Endothelial cell of umbilical vein (primary cell): ENCODE measurements at regions not wholly inside any gene's neighbourhood (a gene's known extent, or its start where the extent isn't known, plus 50 kb on each side); places are given as distances from the start of the nearest gene placed in this dataset.
"Not testable (repeated sequence)": the region's sequence is repeated elsewhere in the genome, so short reads cannot be mapped to it uniquely, and the experiment has no call there.

Experiments
- BruUV-seq: library from RNA; stranded (reverse); fragments of 400-500 nt; replicated peaks from 2 replicates; lab custom pipeline; 2021; lab: Mats Ljungman, UMichigan
- CTCF ChIA-PET: fragments of 300-600, 350-600 bp; sonication (Branson Sonifier 250); formaldehyde crosslinking; loops from one replicate; lab custom pipeline; 2021; ENCODE audit warnings: antibody characterized with exemption, inconsistent platforms; lab: Charles Lee
- POLR2A ChIA-PET: fragments of 300-600, 350-600 bp; sonication (Branson Sonifier 250); formaldehyde crosslinking; loops from one replicate; lab custom pipeline; 2021; ENCODE audit warnings: antibody characterized with exemption, inconsistent platforms; lab: Charles Lee
- DNase-seq: peaks from one replicate; pipeline ENCODE4 v3.0.0-alpha.2; 2011; ENCODE audit warnings: low read depth, low spot score
- FAIRE-seq: peaks from 2 replicates; lab custom pipeline; 2011; peaks lifted over from hg19 to GRCh38; lab: Jason Lieb, UNC
- H2AFZ ChIP-seq: 2 replicates; pipeline ENCODE4 v1.6.0; 2012; ENCODE audit warnings: low read depth, low read length, control low read depth, inconsistent platforms
- H3K27ac ChIP-seq: 2 replicates; pipeline ENCODE4 v1.5.1; 2011; ENCODE audit warnings: low read depth, mild to moderate bottlenecking, control low read depth, low read length, moderate library complexity; ENCODE audit not compliant: insufficient read depth
- H3K27me3 ChIP-seq, 2 experiments: 2 replicates each; pipeline versions ENCODE4 v1.6.0 to v1.6.1; 2011; ENCODE audit warnings: low read length in 2 of 2, mixed read lengths in 1 of 2; ENCODE audit not compliant: control insufficient read depth in 2 of 2, insufficient read depth in 2 of 2
- H3K36me3 ChIP-seq, 2 experiments: 2 replicates in 1 of 2; 3 replicates in 1 of 2; pipeline ENCODE4 v1.5.1; 2011; ENCODE audit warnings: low read length in 2 of 2, mild to moderate bottlenecking in 1 of 2, moderate library complexity in 1 of 2; ENCODE audit not compliant: control insufficient read depth in 2 of 2, insufficient read depth in 2 of 2; ENCODE audit errors: extremely low read depth in 1 of 2
- H3K4me1 ChIP-seq: 3 replicates; pipeline ENCODE4 v1.5.1; 2011; ENCODE audit warnings: mild to moderate bottlenecking, low read length; ENCODE audit not compliant: control insufficient read depth, insufficient read depth; ENCODE audit errors: extremely low read depth
- H3K4me2 ChIP-seq: 2 replicates; pipeline ENCODE4 v1.6.1; 2011; ENCODE audit warnings: low read length, control low read depth, mixed read lengths; ENCODE audit not compliant: insufficient read depth
- H3K4me3 ChIP-seq, 3 experiments: fragments of 200-600 bp in 1 of 3; sonication (generic), shearing (Covaris generic) in 1 of 3; replicated peaks in 1 of 3; 2 replicates each; pipeline ENCODE4 v1.5.1; 2011 to 2016; ENCODE audit warnings: control low read depth in 3 of 3, low read length in 3 of 3, mild to moderate bottlenecking in 2 of 3, inconsistent platforms in 1 of 3, low read depth in 1 of 3, moderate library complexity in 1 of 3; ENCODE audit not compliant: insufficient read depth in 1 of 3
- H3K79me2 ChIP-seq: 2 replicates; pipeline ENCODE4 v1.6.0; 2012; ENCODE audit warnings: low read length, inconsistent platforms; ENCODE audit not compliant: control insufficient read depth, insufficient read depth
- H3K9ac ChIP-seq: replicated peaks from 2 replicates; pipeline ENCODE3; 2011; ENCODE audit warnings: low read length, control low read depth; ENCODE audit not compliant: insufficient read depth; ENCODE audit errors: extremely low read depth
- H3K9me1 ChIP-seq: replicated peaks from 3 replicates; pipeline ENCODE4 v1.6.0; 2011; ENCODE audit warnings: mild to moderate bottlenecking, low read length; ENCODE audit not compliant: control insufficient read depth, insufficient read depth; ENCODE audit errors: extremely low read depth
- H3K9me3 ChIP-seq: replicated peaks from 2 replicates; pipeline ENCODE4 v1.5.1; 2012; ENCODE audit warnings: low read length, inconsistent platforms; ENCODE audit not compliant: control insufficient read depth, insufficient read depth
- H4K20me1 ChIP-seq: replicated peaks from 2 replicates; pipeline ENCODE3; 2011; ENCODE audit warnings: mild to moderate bottlenecking, low read length; ENCODE audit not compliant: control insufficient read depth, insufficient read depth; ENCODE audit errors: extremely low read depth
- CTCF ChIP-seq, 2 donors: IDR thresholded peaks; 1 replicate in 1 of 2; 2 replicates in 1 of 2; pipeline ENCODE4 v1.5.1; 2011; ENCODE audit warnings: low read length in 2 of 2, mild to moderate bottlenecking in 2 of 2, moderate library complexity in 2 of 2, control low read depth in 1 of 2, inconsistent platforms in 1 of 2, low read depth in 1 of 2; ENCODE audit not compliant: insufficient read depth in 1 of 2; ENCODE audit errors: extremely low read depth in 1 of 2
- EZH2 ChIP-seq: IDR thresholded peaks from 2 replicates; pipeline ENCODE4 v1.6.1; 2012; ENCODE audit warnings: borderline replicate concordance, low read depth, mild to moderate bottlenecking, moderate library complexity, low read length, inconsistent platforms; ENCODE audit not compliant: severe bottlenecking
- FOS ChIP-seq: IDR thresholded peaks from 2 replicates; pipeline ENCODE4 v1.6.1; 2011; ENCODE audit warnings: mild to moderate bottlenecking, low read length, moderate library complexity, borderline replicate concordance; ENCODE audit not compliant: insufficient read depth
- GATA2 ChIP-seq: IDR thresholded peaks from 2 replicates; pipeline ENCODE4 v1.7.0; 2011; ENCODE audit warnings: low read depth, mild to moderate bottlenecking, moderate library complexity, mixed read lengths, low read length; ENCODE audit not compliant: insufficient read length, insufficient read depth
- JUN ChIP-seq: IDR thresholded peaks from 2 replicates; pipeline ENCODE4 v1.6.1; 2011; ENCODE audit warnings: borderline replicate concordance, low read depth; ENCODE audit not compliant: insufficient read length, insufficient read depth
- MAX ChIP-seq: IDR thresholded peaks from 2 replicates; pipeline ENCODE4 v1.6.1; 2011; ENCODE audit not compliant: insufficient read depth, insufficient read length
- MYC ChIP-seq: IDR thresholded peaks from one replicate; pipeline ENCODE4 v1.6.1; 2011; ENCODE audit warnings: mild to moderate bottlenecking, low read depth, low read length
- POLR2A ChIP-seq: IDR thresholded peaks from 2 replicates; pipeline ENCODE4 v1.6.1; 2012; ENCODE audit warnings: low read depth, mild to moderate bottlenecking, control low read depth, low read length
- POLR2AphosphoS5 ChIP-seq: IDR thresholded peaks from 2 replicates; pipeline ENCODE4 v1.6.1; 2012; ENCODE audit warnings: low read depth, mild to moderate bottlenecking, control low read depth, low read length, moderate library complexity; ENCODE audit not compliant: insufficient read depth
- dilution Hi-C: fragments of 300-500 bp; cut with MboI; formaldehyde crosslinking; loops from one replicate; pipeline ENCODE4 v1.15.0; 2019; ENCODE audit warnings: low sequenced_read_pairs; ENCODE audit not compliant: extremely low pct_ligation_motif_present
- intact Hi-C: fragments of 100-400 bp; cut with micrococcal nuclease; formaldehyde crosslinking; loops from one replicate; pipeline ENCODE4 v1.10.0; 2022

- no peaks in the 10 kb centered on the region for H3K4me1 ChIP-seq
- no peaks in the 10 kb centered on the region for H4K20me1 ChIP-seq
- ChIA-PET POLR2A (no interaction called here), CTCF (no interaction called here)
- FAIRE-seq (no peak), DNase-seq (no peak)
- no peak for TF ChIP-seq MAX
- TF ChIP-seq POLR2AphosphoS5, result no peak
- no peak for TF ChIP-seq MYC
- TF ChIP-seq EZH2, result no peak
- TF ChIP-seq GATA2, result no peak
- no peak for TF ChIP-seq JUN
- no peak for TF ChIP-seq FOS
- TF ChIP-seq POLR2A, result no peak
- no peak for TF ChIP-seq CTCF (IDR thresholded peaks at IDR 0.05; ENCODE audit: extremely low read depth in 1 of 2, insufficient read depth in 1 of 2, low read depth in 1 of 2, low read length in 2 of 2)
- dilution Hi-C loops, result no loop called here
- H2AFZ ChIP-seq, result no peak overlapping the region
- no peak overlapping the region for H3K27ac ChIP-seq
- no peak overlapping the region for H3K4me2 ChIP-seq
- no peaks in the 10 kb centered on the region for H3K9me1 ChIP-seq
- no peaks in the 10 kb centered on the region for H3K9me3 ChIP-seq
- H3K9ac ChIP-seq, result no peak overlapping the region
- H3K4me3 ChIP-seq, result no peak overlapping the region
- no peaks in the 10 kb centered on the region for H3K36me3 ChIP-seq
- intact Hi-C loops, result no loop called here
- peaks cover 3 to 4% of the 10 kb centered on the region in 2 experiments for H3K27me3 ChIP-seq
- no TSS peak for BruUV-seq
- H3K79me2 ChIP-seq, result no peaks in the 10 kb centered on the region
Measured at GRCh38 chr16:73101568-73101967, 53.6 kb upstream of the ZFHX3 start.

- H3K36me3 ChIP-seq, H3K4me3 ChIP-seq, H3K27ac ChIP-seq, H4K20me1 ChIP-seq, H3K79me2 ChIP-seq, H3K4me2 ChIP-seq, intact Hi-C loops, dilution Hi-C loops, BruUV-seq, DNase-seq, H3K9ac ChIP-seq, H3K4me1 ChIP-seq, H2AFZ ChIP-seq, H3K9me3 ChIP-seq, H3K27me3 ChIP-seq, FAIRE-seq, POLR2A ChIA-PET, H3K9me1 ChIP-seq: not testable (repeated sequence)
- CTCF ChIA-PET, result interaction anchor here (1.5 to 2.3 kb wide), 2 partner anchors 97 to 267 kb away, joined by 3 to 5 read pairs; no protein-coding TSS in a partner anchor
Measured at GRCh38 chr16:73099601-73100000, 51.7 kb upstream of the ZFHX3 start.
